ENCODE measurements at regions not wholly inside any gene's neighbourhood (a gene's known extent, or its start where the extent isn't known, plus 50 kb on each side); places are given as distances from the start of the nearest gene placed in this dataset.

DNA sequence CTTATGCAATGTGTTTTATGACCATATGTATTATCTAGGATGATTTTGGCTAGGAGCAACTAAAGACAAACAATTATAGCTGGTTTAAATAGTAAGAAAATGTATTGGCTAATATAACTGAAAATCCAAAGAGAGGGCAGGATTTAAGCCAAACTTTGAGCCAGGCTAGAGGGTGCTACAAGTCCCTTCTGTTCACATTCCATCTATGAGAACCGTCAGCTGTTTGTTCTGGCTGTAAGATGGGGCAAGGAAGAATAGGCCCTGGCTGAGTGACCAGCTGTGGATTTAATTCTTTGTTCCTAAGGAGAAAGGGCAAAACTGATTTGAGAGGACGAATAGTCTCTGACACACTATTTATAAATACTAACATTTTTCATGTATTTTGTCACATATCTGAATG is 79.2 kb upstream of the UGT8 start:
- CTCF ChIA-PET (ENCODE audit: unreplicated experiment) = no interaction called here
- Histone ChIP-seq H3K9me3 (ENCODE audit: low read length) (no peaks in the 10 kb centered on the region), H3K4me1 (ENCODE audit: insufficient read depth, low read length, poor library complexity, severe bottlenecking) (no peaks in the 10 kb centered on the region), H3K79me2 (ENCODE audit: insufficient read depth, low read depth, low read length) (no peaks in the 10 kb centered on the region), H2AFZ (ENCODE audit: low read length) (no peak overlapping the region), H3K36me3 (ENCODE audit: insufficient read depth, low read length) (no peaks in the 10 kb centered on the region), H3K27ac (ENCODE audit: low read depth, low read length, poor library complexity, severe bottlenecking) (no peak overlapping the region), H3K4me3 (ENCODE audit: low read depth, low read length, poor library complexity, severe bottlenecking) (no peak overlapping the region), H3K4me2 (ENCODE audit: low read length) (no peak overlapping the region), H4K20me1 (ENCODE audit: insufficient read depth, low read length) (no peaks in the 10 kb centered on the region), H3K9me2 (ENCODE audit: insufficient read depth, low read length) (no peaks in the 10 kb centered on the region)
- DNase-seq (ENCODE audit: low spot score) = no peak
- intact Hi-C loops (cut with micrococcal nuclease; ENCODE audit: unreplicated experiment) = no loop called here
- POLR2A ChIA-PET = interaction anchor here (0.6 kb wide), 1 partner anchor 385 kb away, joined by 3 read pairs; no protein-coding TSS in a partner anchor
- TF ChIP-seq, protein P1, sequence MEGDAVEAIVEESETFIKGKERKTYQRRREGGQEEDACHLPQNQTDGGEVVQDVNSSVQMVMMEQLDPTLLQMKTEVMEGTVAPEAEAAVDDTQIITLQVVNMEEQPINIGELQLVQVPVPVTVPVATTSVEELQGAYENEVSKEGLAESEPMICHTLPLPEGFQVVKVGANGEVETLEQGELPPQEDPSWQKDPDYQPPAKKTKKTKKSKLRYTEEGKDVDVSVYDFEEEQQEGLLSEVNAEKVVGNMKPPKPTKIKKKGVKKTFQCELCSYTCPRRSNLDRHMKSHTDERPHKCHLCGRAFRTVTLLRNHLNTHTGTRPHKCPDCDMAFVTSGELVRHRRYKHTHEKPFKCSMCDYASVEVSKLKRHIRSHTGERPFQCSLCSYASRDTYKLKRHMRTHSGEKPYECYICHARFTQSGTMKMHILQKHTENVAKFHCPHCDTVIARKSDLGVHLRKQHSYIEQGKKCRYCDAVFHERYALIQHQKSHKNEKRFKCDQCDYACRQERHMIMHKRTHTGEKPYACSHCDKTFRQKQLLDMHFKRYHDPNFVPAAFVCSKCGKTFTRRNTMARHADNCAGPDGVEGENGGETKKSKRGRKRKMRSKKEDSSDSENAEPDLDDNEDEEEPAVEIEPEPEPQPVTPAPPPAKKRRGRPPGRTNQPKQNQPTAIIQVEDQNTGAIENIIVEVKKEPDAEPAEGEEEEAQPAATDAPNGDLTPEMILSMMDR (conservative IDR thresholded peaks at IDR 0.05; ENCODE audit: low read length) = no peak
- no peak for TF ChIP-seq EZH2phosphoT487 (IDR thresholded peaks at IDR 0.05; ENCODE audit: borderline replicate concordance, low read depth, low read length)
- BruUV-seq (replicated peaks) = no TSS peak

DNA sequence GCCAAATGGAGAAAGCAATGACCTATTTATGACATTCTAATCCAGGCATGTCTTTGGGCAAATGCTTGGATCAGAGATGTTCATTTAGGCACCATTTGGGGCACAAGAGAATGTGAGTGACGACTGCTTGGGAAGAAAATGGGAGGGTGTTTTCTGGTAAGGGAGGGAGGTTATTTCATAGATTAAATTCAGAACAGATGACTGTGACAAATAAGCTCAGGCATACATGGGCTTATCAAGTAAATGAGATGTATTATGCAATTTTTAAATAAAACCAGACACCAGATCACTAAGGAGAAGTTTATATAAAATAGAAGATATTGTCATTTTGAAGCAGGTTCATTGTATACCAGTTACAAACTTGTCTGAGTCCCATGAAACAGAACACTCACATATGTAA is 71.4 kb upstream of the UGT8 start:
- intact Hi-C loops (cut with micrococcal nuclease; ENCODE audit: unreplicated experiment) = no loop called here
- H3K36me3 ChIP-seq (ENCODE audit: insufficient read depth, low read length) = no peaks in the 10 kb centered on the region
- H3K79me2 ChIP-seq (ENCODE audit: insufficient read depth, low read depth, low read length) = no peaks in the 10 kb centered on the region
- no peaks in the 10 kb centered on the region for H3K4me1 ChIP-seq (ENCODE audit: insufficient read depth, low read length, poor library complexity, severe bottlenecking)
- CTCF ChIA-PET (ENCODE audit: unreplicated experiment) = no interaction called here
- TF ChIP-seq, protein P1 (conservative IDR thresholded peaks at IDR 0.05; ENCODE audit: low read length) = no peak
- no peak for TF ChIP-seq EZH2phosphoT487 (IDR thresholded peaks at IDR 0.05; ENCODE audit: borderline replicate concordance, low read depth, low read length)
- H3K27ac ChIP-seq (ENCODE audit: low read depth, low read length, poor library complexity, severe bottlenecking) = no peak overlapping the region
- no peak for DNase-seq (ENCODE audit: low spot score)
- H3K9me2 ChIP-seq (ENCODE audit: insufficient read depth, low read length) = no peaks in the 10 kb centered on the region
- POLR2A ChIA-PET = no interaction called here
- H2AFZ ChIP-seq (ENCODE audit: low read length) = no peak overlapping the region
- no peak overlapping the region for H3K4me2 ChIP-seq (ENCODE audit: low read length)
- no peaks in the 10 kb centered on the region for H3K9me3 ChIP-seq (ENCODE audit: low read length)
- no TSS peak for BruUV-seq (replicated peaks)
- no peaks in the 10 kb centered on the region for H4K20me1 ChIP-seq (ENCODE audit: insufficient read depth, low read length)
- H3K4me3 ChIP-seq (ENCODE audit: low read depth, low read length, poor library complexity, severe bottlenecking) = no peak overlapping the region

DNA sequence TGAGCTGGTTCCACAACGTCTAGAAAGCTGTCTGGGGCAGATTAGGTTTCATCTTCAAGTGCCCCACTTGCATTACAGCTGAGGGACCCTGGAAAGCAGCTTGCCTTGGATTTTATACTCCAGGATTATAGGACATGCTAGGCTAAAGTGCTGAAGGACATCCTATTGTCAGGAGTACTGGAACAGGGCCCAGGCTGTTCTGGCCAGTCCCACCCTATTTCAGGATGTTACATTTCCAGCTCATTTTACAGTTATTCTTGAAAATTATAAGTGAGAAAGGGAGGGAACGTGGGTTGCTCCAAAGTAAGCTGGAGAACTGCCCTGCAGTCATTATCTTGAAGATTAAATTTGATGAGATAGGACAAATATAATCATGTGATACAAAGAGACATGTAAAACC is 71.0 kb upstream of the UGT8 start:
- CTCF ChIA-PET (ENCODE audit: unreplicated experiment) = no interaction called here
- H3K36me3 ChIP-seq (ENCODE audit: insufficient read depth, low read length) = no peaks in the 10 kb centered on the region
- H2AFZ ChIP-seq (ENCODE audit: low read length) = no peak overlapping the region
- BruUV-seq (replicated peaks) = no TSS peak
- H3K9me2 ChIP-seq (ENCODE audit: insufficient read depth, low read length) = no peaks in the 10 kb centered on the region
- POLR2A ChIA-PET = no interaction called here
- no peaks in the 10 kb centered on the region for H3K4me1 ChIP-seq (ENCODE audit: insufficient read depth, low read length, poor library complexity, severe bottlenecking)
- no peak for DNase-seq (ENCODE audit: low spot score)
- H3K9me3 ChIP-seq (ENCODE audit: low read length) = no peaks in the 10 kb centered on the region
- H3K4me2 ChIP-seq (ENCODE audit: low read length) = no peak overlapping the region
- H3K27ac ChIP-seq (ENCODE audit: low read depth, low read length, poor library complexity, severe bottlenecking) = no peak overlapping the region
- no peaks in the 10 kb centered on the region for H4K20me1 ChIP-seq (ENCODE audit: insufficient read depth, low read length)
- no peaks in the 10 kb centered on the region for H3K79me2 ChIP-seq (ENCODE audit: insufficient read depth, low read depth, low read length)
- no peak overlapping the region for H3K4me3 ChIP-seq (ENCODE audit: low read depth, low read length, poor library complexity, severe bottlenecking)
- intact Hi-C loops (cut with micrococcal nuclease; ENCODE audit: unreplicated experiment) = no loop called here
- TF ChIP-seq EZH2phosphoT487 (IDR thresholded peaks at IDR 0.05; ENCODE audit: borderline replicate concordance, low read depth, low read length) = no peak
- TF ChIP-seq, protein P1 (conservative IDR thresholded peaks at IDR 0.05; ENCODE audit: low read length) = no peak

Data from OCI-LY7 (cell line).